HCT116 (cell line): ENCODE measurements at regions not wholly inside any gene's neighbourhood (a gene's known extent, or its start where the extent isn't known, plus 50 kb on each side); places are given as distances from the start of the nearest gene placed in this dataset.
"Not testable (repeated sequence)": the region's sequence is repeated elsewhere in the genome, so short reads cannot be mapped to it uniquely, and the experiment has no call there.

ENCODE experiments used
- ATAC-seq: fragments of 200-7000 bp; cut with Tn5 transposase; 2 replicates; pipeline ENCODE4 v1.9.1; 2020; ENCODE audit warnings: mild to moderate bottlenecking, moderate library complexity
- BruUV-seq: library from RNA; stranded (reverse); fragments of 400-500 nt; replicated peaks from 2 replicates; lab custom pipeline; 2021; lab: Mats Ljungman, UMichigan
- CTCF ChIA-PET: fragments of 300-600 bp; sonication (Branson Sonifier 250); formaldehyde crosslinking; loops from one replicate; lab custom pipeline; 2021; ENCODE audit warnings: antibody characterized with exemption; lab: Charles Lee
- POLR2A ChIA-PET: fragments of 300-600, 350-600 bp; sonication (Branson Sonifier 250); formaldehyde crosslinking; loops from one replicate; lab custom pipeline; 2021; ENCODE audit warnings: antibody characterized with exemption; lab: Charles Lee
- RAD21 ChIA-PET, 2 experiments: fragments of 300-600 bp; sonication (Branson Sonifier 250); formaldehyde crosslinking; loops; one replicate each; lab custom pipeline; 2023; ENCODE audit warnings: low total read pairs in 2 of 2; ENCODE audit not compliant: uncharacterized antibody in 2 of 2, unreplicated experiment in 2 of 2, low non-redundant PET in 1 of 2; lab: Charles Lee
- DNase-seq: peaks from one replicate; pipeline ENCODE4 v3.0.0-alpha.2; 2010; ENCODE audit warnings: low read depth, low spot score
- H2AFZ ChIP-seq: fragments of 200-600 bp; shearing (Covaris generic), sonication (generic); 2 replicates; pipeline ENCODE4 v1.6.1; 2017; ENCODE audit warnings: low read depth, mixed run types, mixed read lengths, antibody characterized with exemption, low read length; ENCODE audit not compliant: poor library complexity, severe bottlenecking
- H3K27ac ChIP-seq: 2 replicates; pipeline ENCODE4 v1.5.1; 2012; ENCODE audit warnings: low read depth, low read length
- H3K27me3 ChIP-seq: fragments of 200-600 bp; sonication (generic); 2 replicates; pipeline ENCODE4 v1.6.1; 2016; ENCODE audit warnings: mixed run types, low read length, mixed read lengths; ENCODE audit not compliant: insufficient read depth
- H3K36me3 ChIP-seq, 2 experiments: fragments of 200-500 bp in 1 of 2; fragments of 200-600 bp in 1 of 2; sonication (Bioruptor generic) in 1 of 2; sonication (generic) in 1 of 2; 2 replicates each; pipeline versions ENCODE4 v1.5.1 to v1.6.1; 2014 to 2016; ENCODE audit warnings: low read length in 2 of 2, inconsistent platforms in 1 of 2, mixed read lengths in 1 of 2, mixed run types in 1 of 2; ENCODE audit not compliant: insufficient read depth in 2 of 2, control insufficient read depth in 1 of 2
- H3K4me1 ChIP-seq, 2 experiments: fragments of 200-600 bp in 1 of 2; sonication (generic) in 1 of 2; 2 replicates each; pipeline versions ENCODE4 v1.5.1 to v1.6.1; 2012 to 2017; ENCODE audit warnings: low read length in 2 of 2, inconsistent platforms in 1 of 2, mild to moderate bottlenecking in 1 of 2, mixed read lengths in 1 of 2, mixed run types in 1 of 2, moderate library complexity in 1 of 2; ENCODE audit not compliant: insufficient read depth in 2 of 2, control insufficient read depth in 1 of 2
- H3K4me2 ChIP-seq: fragments of 200-600 bp; sonication (generic); 2 replicates; pipeline ENCODE4 v1.6.1; 2017; ENCODE audit warnings: mixed run types, low read length, mixed read lengths
- H3K4me3 ChIP-seq, 2 experiments: fragments of 200-600 bp in 1 of 2; sonication (generic) in 1 of 2; replicated peaks in 1 of 2; 2 replicates each; pipeline ENCODE4 v1.5.1; 2011 to 2016; ENCODE audit warnings: low read length in 2 of 2, control low read depth in 1 of 2, low read depth in 1 of 2, mild to moderate bottlenecking in 1 of 2, mixed read lengths in 1 of 2, mixed run types in 1 of 2
- H3K79me2 ChIP-seq: fragments of 200-600 bp; sonication (generic); 2 replicates; pipeline ENCODE4 v1.6.1; 2017; ENCODE audit warnings: mild to moderate bottlenecking, mixed run types, low read length, moderate library complexity, mixed read lengths; ENCODE audit not compliant: insufficient read depth
- H3K9ac ChIP-seq: fragments of 200-600 bp; sonication (generic); 2 replicates; pipeline ENCODE4 v1.6.1; 2016; ENCODE audit warnings: low read length, mixed read lengths
- H3K9me2 ChIP-seq: fragments of 200-600 bp; sonication (generic), shearing (Covaris generic); 2 replicates; pipeline ENCODE4 v1.6.1; 2017; ENCODE audit warnings: mixed run types, mild to moderate bottlenecking, moderate library complexity; ENCODE audit not compliant: insufficient read depth
- H3K9me3 ChIP-seq, 2 experiments: fragments of 200-500 bp in 1 of 2; fragments of 200-600 bp in 1 of 2; sonication (Bioruptor generic) in 1 of 2; sonication (generic) in 1 of 2; 2 replicates each; pipeline ENCODE4 v1.6.1; 2014 to 2017; ENCODE audit warnings: low read length in 2 of 2, mixed read lengths in 2 of 2, inconsistent platforms in 1 of 2, low read depth in 1 of 2, mild to moderate bottlenecking in 1 of 2, mixed run types in 1 of 2, moderate library complexity in 1 of 2; ENCODE audit not compliant: control insufficient read depth in 1 of 2, insufficient read depth in 1 of 2
- H4K20me1 ChIP-seq: fragments of 200-600 bp; sonication (generic), shearing (Covaris generic); 2 replicates; pipeline ENCODE4 v1.6.1; 2017; ENCODE audit warnings: mixed run types, mild to moderate bottlenecking, moderate library complexity; ENCODE audit not compliant: insufficient read depth
- ATF3 ChIP-seq: IDR thresholded peaks from 2 replicates; pipeline ENCODE4 v1.6.1; 2012
- EZH2 ChIP-seq: fragments of 200-600 bp; sonication (generic); IDR thresholded peaks from 2 replicates; pipeline ENCODE4 v1.6.1; 2017; ENCODE audit warnings: antibody characterized with exemption, mixed run types
- RAD21 ChIP-seq: IDR thresholded peaks from 2 replicates; pipeline ENCODE4 v1.6.1; 2012; ENCODE audit warnings: low read depth, mild to moderate bottlenecking
- ZBTB33 ChIP-seq: IDR thresholded peaks from 2 replicates; pipeline ENCODE4 v1.6.1; 2011; ENCODE audit warnings: mild to moderate bottlenecking, low read length, moderate library complexity; ENCODE audit not compliant: insufficient replicate concordance; ENCODE audit errors: extremely low read depth
- intact Hi-C: fragments of 100-400 bp; cut with micrococcal nuclease; formaldehyde crosslinking; loops from 2 replicates; pipeline ENCODE4 v1.10.0; 2022

GRCh38 chr13:59439776-59440428 is 723.8 kb downstream of the DIAPH3 start (continued):
- TF ChIP-seq ZBTB33 = no peak
- TF ChIP-seq EZH2 = no peak
- no peak for TF ChIP-seq RAD21
- no peak for TF ChIP-seq ATF3

- H3K4me2 ChIP-seq, POLR2A ChIA-PET: not testable (repeated sequence)
These were observed 722.7 kb downstream of the DIAPH3 start for GRCh38 chr13:59441068-59441467.

More at GRCh38 chr13:59441068-59441467, 722.7 kb downstream of the DIAPH3 start:
- H3K4me3 ChIP-seq, H3K9me3 ChIP-seq, H3K9me2 ChIP-seq, BruUV-seq, H3K27me3 ChIP-seq, ATAC-seq, H3K4me1 ChIP-seq, intact Hi-C loops, H3K79me2 ChIP-seq, H2AFZ ChIP-seq, H3K9ac ChIP-seq, H3K36me3 ChIP-seq, DNase-seq, RAD21 ChIA-PET, H4K20me1 ChIP-seq, CTCF ChIA-PET, H3K27ac ChIP-seq: not testable (repeated sequence)
